ENCODE measurements at regions not wholly inside any gene's neighbourhood (a gene's known extent, or its start where the extent isn't known, plus 50 kb on each side); places are given as distances from the start of the nearest gene placed in this dataset.

- TF ChIP-seq POLR2A (IDR thresholded peaks at IDR 0.05; ENCODE audit: low read length) (no peak), MAFK (IDR thresholded peaks at IDR 0.05; ENCODE audit: partially characterized antibody) (no peak), KDM1A (IDR thresholded peaks at IDR 0.05; ENCODE audit: low read depth) (no peak)
Measured at GRCh38 chr20:60453388-60454246, 495.4 kb downstream of the CDH26 start.
